NB4 (cell line): ENCODE measurements at regions not wholly inside any gene's neighbourhood (a gene's known extent, or its start where the extent isn't known, plus 50 kb on each side); places are given as distances from the start of the nearest gene placed in this dataset.

Source experiments
- DNase-seq: peaks from one replicate; pipeline ENCODE4 v3.0.0; 2010; ENCODE audit warnings: low read depth
- H3K4me3 ChIP-seq: one replicate; pipeline ENCODE4 v1.5.1; 2011; ENCODE audit warnings: mild to moderate bottlenecking, low read depth, low read length, moderate library complexity
- CTCF ChIP-seq: IDR thresholded peaks from one replicate; pipeline ENCODE4 v1.5.1; 2012; ENCODE audit warnings: low read depth, low read length
- MAX ChIP-seq: IDR thresholded peaks from 2 replicates; pipeline ENCODE4 v1.6.1; 2011; ENCODE audit warnings: low read depth, low read length
- MYC ChIP-seq: IDR thresholded peaks from 2 replicates; pipeline ENCODE4 v1.6.1; 2011; ENCODE audit warnings: low read depth, low read length
- POLR2A ChIP-seq: IDR thresholded peaks from 2 replicates; pipeline ENCODE4 v1.6.1; 2011; ENCODE audit warnings: mild to moderate bottlenecking; ENCODE audit not compliant: insufficient read length; ENCODE audit errors: extremely low read depth

DNA sequence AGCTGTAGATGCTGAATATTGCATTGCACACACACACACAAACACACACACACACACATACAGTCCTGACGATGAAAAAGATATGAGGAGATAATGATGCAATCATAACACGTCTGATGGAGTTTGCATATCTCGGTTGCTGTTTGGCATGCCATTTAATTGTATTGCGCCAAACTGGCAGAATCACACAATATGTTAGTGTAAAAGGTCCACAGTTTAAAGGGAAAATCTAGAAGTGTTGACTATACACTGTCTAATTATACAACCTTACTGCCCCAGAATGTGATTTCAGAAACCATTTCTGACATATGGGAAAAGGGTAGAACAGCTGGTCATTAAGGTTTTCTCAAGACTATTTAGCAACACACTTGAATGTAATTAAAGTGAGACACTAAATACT is 123.7 kb upstream of the PROX1 start:
- no peak for TF ChIP-seq CTCF
- no peak for TF ChIP-seq MYC
- no peak for TF ChIP-seq MAX
- TF ChIP-seq POLR2A: no peak
- DNase-seq: no peak
- H3K4me3 ChIP-seq: no peak overlapping the region

GRCh38 chr1:213868482-213868881 is 119.3 kb upstream of the PROX1 start:
- DNase-seq: no peak
- no peak for TF ChIP-seq POLR2A
- no peak for TF ChIP-seq MYC
- H3K4me3 ChIP-seq: no peak overlapping the region

- TF ChIP-seq CTCF (no peak), MAX (no peak), MYC (no peak), POLR2A (no peak)
- no peak for DNase-seq
Measured at GRCh38 chr1:213871179-213871578, 116.6 kb upstream of the PROX1 start.

GRCh38 chr1:213874789-213875188 is 113.0 kb upstream of the PROX1 start:
- TF ChIP-seq POLR2A: no peak
- TF ChIP-seq CTCF: no peak
- no peak for TF ChIP-seq MYC
- no peak for TF ChIP-seq MAX
- DNase-seq: no peak
- no peak overlapping the region for H3K4me3 ChIP-seq

More at GRCh38 chr1:213871179-213871578, 116.6 kb upstream of the PROX1 start:
- no peak overlapping the region for H3K4me3 ChIP-seq

- no peak for DNase-seq
- no peak overlapping the region for H3K4me3 ChIP-seq
- TF ChIP-seq MYC: no peak
- TF ChIP-seq CTCF: no peak
- no peak for TF ChIP-seq MAX
Measured at GRCh38 chr1:213876531-213876930, 111.2 kb upstream of the PROX1 start.

- no peak for DNase-seq
- no peak overlapping the region for H3K4me3 ChIP-seq
- no peak for TF ChIP-seq CTCF
- no peak for TF ChIP-seq MAX
- no peak for TF ChIP-seq MYC
- no peak for TF ChIP-seq POLR2A
Measured at GRCh38 chr1:213883618-213884017, 104.2 kb upstream of the PROX1 start.
